HCT116 (cell line): ENCODE measurements at regions not wholly inside any gene's neighbourhood (a gene's known extent, or its start where the extent isn't known, plus 50 kb on each side); places are given as distances from the start of the nearest gene placed in this dataset.

Experiments
- ATAC-seq: fragments of 200-7000 bp; cut with Tn5 transposase; 2 replicates; pipeline ENCODE4 v1.9.1; 2020; ENCODE audit warnings: mild to moderate bottlenecking, moderate library complexity
- BruUV-seq: library from RNA; stranded (reverse); fragments of 400-500 nt; replicated peaks from 2 replicates; lab custom pipeline; 2021; lab: Mats Ljungman, UMichigan
- CTCF ChIA-PET: fragments of 300-600 bp; sonication (Branson Sonifier 250); formaldehyde crosslinking; loops from one replicate; lab custom pipeline; 2021; ENCODE audit warnings: antibody characterized with exemption; lab: Charles Lee
- POLR2A ChIA-PET: fragments of 300-600, 350-600 bp; sonication (Branson Sonifier 250); formaldehyde crosslinking; loops from one replicate; lab custom pipeline; 2021; ENCODE audit warnings: antibody characterized with exemption; lab: Charles Lee
- RAD21 ChIA-PET, 2 experiments: fragments of 300-600 bp; sonication (Branson Sonifier 250); formaldehyde crosslinking; loops; one replicate each; lab custom pipeline; 2023; ENCODE audit warnings: low total read pairs in 2 of 2; ENCODE audit not compliant: uncharacterized antibody in 2 of 2, unreplicated experiment in 2 of 2, low non-redundant PET in 1 of 2; lab: Charles Lee
- DNase-seq: peaks from one replicate; pipeline ENCODE4 v3.0.0-alpha.2; 2010; ENCODE audit warnings: low read depth, low spot score
- H2AFZ ChIP-seq: fragments of 200-600 bp; shearing (Covaris generic), sonication (generic); 2 replicates; pipeline ENCODE4 v1.6.1; 2017; ENCODE audit warnings: low read depth, mixed run types, mixed read lengths, antibody characterized with exemption, low read length; ENCODE audit not compliant: poor library complexity, severe bottlenecking
- H3K27ac ChIP-seq: 2 replicates; pipeline ENCODE4 v1.5.1; 2012; ENCODE audit warnings: low read depth, low read length
- H3K27me3 ChIP-seq: fragments of 200-600 bp; sonication (generic); 2 replicates; pipeline ENCODE4 v1.6.1; 2016; ENCODE audit warnings: mixed run types, low read length, mixed read lengths; ENCODE audit not compliant: insufficient read depth
- H3K36me3 ChIP-seq, 2 experiments: fragments of 200-500 bp in 1 of 2; fragments of 200-600 bp in 1 of 2; sonication (Bioruptor generic) in 1 of 2; sonication (generic) in 1 of 2; 2 replicates each; pipeline versions ENCODE4 v1.5.1 to v1.6.1; 2014 to 2016; ENCODE audit warnings: low read length in 2 of 2, inconsistent platforms in 1 of 2, mixed read lengths in 1 of 2, mixed run types in 1 of 2; ENCODE audit not compliant: insufficient read depth in 2 of 2, control insufficient read depth in 1 of 2
- H3K4me1 ChIP-seq, 2 experiments: fragments of 200-600 bp in 1 of 2; sonication (generic) in 1 of 2; 2 replicates each; pipeline versions ENCODE4 v1.5.1 to v1.6.1; 2012 to 2017; ENCODE audit warnings: low read length in 2 of 2, inconsistent platforms in 1 of 2, mild to moderate bottlenecking in 1 of 2, mixed read lengths in 1 of 2, mixed run types in 1 of 2, moderate library complexity in 1 of 2; ENCODE audit not compliant: insufficient read depth in 2 of 2, control insufficient read depth in 1 of 2
- H3K4me2 ChIP-seq: fragments of 200-600 bp; sonication (generic); 2 replicates; pipeline ENCODE4 v1.6.1; 2017; ENCODE audit warnings: mixed run types, low read length, mixed read lengths
- H3K4me3 ChIP-seq, 2 experiments: fragments of 200-600 bp in 1 of 2; sonication (generic) in 1 of 2; replicated peaks in 1 of 2; 2 replicates each; pipeline ENCODE4 v1.5.1; 2011 to 2016; ENCODE audit warnings: low read length in 2 of 2, control low read depth in 1 of 2, low read depth in 1 of 2, mild to moderate bottlenecking in 1 of 2, mixed read lengths in 1 of 2, mixed run types in 1 of 2
- H3K79me2 ChIP-seq: fragments of 200-600 bp; sonication (generic); 2 replicates; pipeline ENCODE4 v1.6.1; 2017; ENCODE audit warnings: mild to moderate bottlenecking, mixed run types, low read length, moderate library complexity, mixed read lengths; ENCODE audit not compliant: insufficient read depth
- H3K9ac ChIP-seq: fragments of 200-600 bp; sonication (generic); 2 replicates; pipeline ENCODE4 v1.6.1; 2016; ENCODE audit warnings: low read length, mixed read lengths
- H3K9me2 ChIP-seq: fragments of 200-600 bp; sonication (generic), shearing (Covaris generic); 2 replicates; pipeline ENCODE4 v1.6.1; 2017; ENCODE audit warnings: mixed run types, mild to moderate bottlenecking, moderate library complexity; ENCODE audit not compliant: insufficient read depth
- H3K9me3 ChIP-seq, 2 experiments: fragments of 200-500 bp in 1 of 2; fragments of 200-600 bp in 1 of 2; sonication (Bioruptor generic) in 1 of 2; sonication (generic) in 1 of 2; 2 replicates each; pipeline ENCODE4 v1.6.1; 2014 to 2017; ENCODE audit warnings: low read length in 2 of 2, mixed read lengths in 2 of 2, inconsistent platforms in 1 of 2, low read depth in 1 of 2, mild to moderate bottlenecking in 1 of 2, mixed run types in 1 of 2, moderate library complexity in 1 of 2; ENCODE audit not compliant: control insufficient read depth in 1 of 2, insufficient read depth in 1 of 2
- H4K20me1 ChIP-seq: fragments of 200-600 bp; sonication (generic), shearing (Covaris generic); 2 replicates; pipeline ENCODE4 v1.6.1; 2017; ENCODE audit warnings: mixed run types, mild to moderate bottlenecking, moderate library complexity; ENCODE audit not compliant: insufficient read depth
- ELF1 ChIP-seq: IDR thresholded peaks from 2 replicates; pipeline ENCODE4 v1.6.1; 2012; ENCODE audit warnings: low read depth, borderline replicate concordance
- EZH2 ChIP-seq: fragments of 200-600 bp; sonication (generic); IDR thresholded peaks from 2 replicates; pipeline ENCODE4 v1.6.1; 2017; ENCODE audit warnings: antibody characterized with exemption, mixed run types
- FOSL1 ChIP-seq: IDR thresholded peaks from 2 replicates; pipeline ENCODE4 v1.6.1; 2012; ENCODE audit warnings: low read depth
- POLR2A ChIP-seq: IDR thresholded peaks from 2 replicates; pipeline ENCODE4 v1.7.0; 2011; ENCODE audit warnings: borderline replicate concordance; ENCODE audit not compliant: insufficient read depth, insufficient read length; ENCODE audit errors: extremely low read depth
- POLR2AphosphoS5 ChIP-seq: IDR thresholded peaks from 2 replicates; pipeline ENCODE4 v1.6.1; 2011; ENCODE audit warnings: mild to moderate bottlenecking, low read depth, low read length, moderate library complexity
- RAD21 ChIP-seq: IDR thresholded peaks from 2 replicates; pipeline ENCODE4 v1.6.1; 2012; ENCODE audit warnings: low read depth, mild to moderate bottlenecking
- SIN3A ChIP-seq: IDR thresholded peaks from 2 replicates; pipeline ENCODE4 v1.6.1; 2012; ENCODE audit warnings: low read depth
- SP1 ChIP-seq: IDR thresholded peaks from 2 replicates; pipeline ENCODE4 v1.6.1; 2012; ENCODE audit warnings: low read depth
- YY1 ChIP-seq: IDR thresholded peaks from 2 replicates; pipeline ENCODE4 v1.6.1; 2011; ENCODE audit warnings: low read length, low read depth, moderate library complexity, mild to moderate bottlenecking; ENCODE audit not compliant: insufficient replicate concordance; ENCODE audit errors: extremely low read depth
- ZFX ChIP-seq: fragments of 450-650 bp; IDR thresholded peaks from 2 replicates; pipeline ENCODE4 v1.6.1; 2017
- intact Hi-C: fragments of 100-400 bp; cut with micrococcal nuclease; formaldehyde crosslinking; loops from 2 replicates; pipeline ENCODE4 v1.10.0; 2022
- TF ChIP-seq, protein P1 (sequence below), 3 experiments: fragments of 200-600 bp in 1 of 3; sonication (generic) in 1 of 3; IDR thresholded peaks in 2 of 3; conservative IDR thresholded peaks in 1 of 3; 2 replicates each; pipeline ENCODE4 v1.5.1; 2012 to 2017; ENCODE audit warnings: low read depth in 2 of 3, low read length in 2 of 3, antibody characterized with exemption in 1 of 3, borderline replicate concordance in 1 of 3, control low read depth in 1 of 3, mild to moderate bottlenecking in 1 of 3, mixed read lengths in 1 of 3, mixed run types in 1 of 3, moderate library complexity in 1 of 3; ENCODE audit not compliant: insufficient read depth in 1 of 3
- TF ChIP-seq, protein P2 (sequence below): IDR thresholded peaks from 2 replicates; pipeline ENCODE4 v1.6.1; 2011; ENCODE audit warnings: mild to moderate bottlenecking, low read length, moderate library complexity; ENCODE audit not compliant: insufficient replicate concordance; ENCODE audit errors: extremely low read depth

DNA sequence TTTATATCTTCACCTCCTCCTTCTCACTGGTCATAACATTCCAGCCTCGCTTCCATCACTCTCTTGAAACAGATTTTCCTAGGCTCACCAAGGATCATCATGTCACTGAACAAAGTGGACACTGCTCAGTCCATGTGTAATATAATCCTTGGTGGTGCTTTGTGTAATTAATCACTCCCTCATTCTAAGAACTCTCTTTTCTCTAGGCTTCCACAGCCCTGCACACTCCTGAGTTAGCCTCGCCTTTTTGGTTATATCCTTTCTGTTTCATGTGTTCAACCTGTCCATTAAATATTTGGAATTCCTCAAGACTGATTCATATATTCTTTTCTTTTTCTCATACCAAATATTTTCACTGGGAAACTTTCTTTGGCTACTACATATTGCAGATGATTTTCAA, 440.8 kb downstream of the PYDC2 start (continued):
- TF ChIP-seq SP1, result no peak
- TF ChIP-seq ELF1, result no peak
- no peak for TF ChIP-seq ZFX

DNA sequence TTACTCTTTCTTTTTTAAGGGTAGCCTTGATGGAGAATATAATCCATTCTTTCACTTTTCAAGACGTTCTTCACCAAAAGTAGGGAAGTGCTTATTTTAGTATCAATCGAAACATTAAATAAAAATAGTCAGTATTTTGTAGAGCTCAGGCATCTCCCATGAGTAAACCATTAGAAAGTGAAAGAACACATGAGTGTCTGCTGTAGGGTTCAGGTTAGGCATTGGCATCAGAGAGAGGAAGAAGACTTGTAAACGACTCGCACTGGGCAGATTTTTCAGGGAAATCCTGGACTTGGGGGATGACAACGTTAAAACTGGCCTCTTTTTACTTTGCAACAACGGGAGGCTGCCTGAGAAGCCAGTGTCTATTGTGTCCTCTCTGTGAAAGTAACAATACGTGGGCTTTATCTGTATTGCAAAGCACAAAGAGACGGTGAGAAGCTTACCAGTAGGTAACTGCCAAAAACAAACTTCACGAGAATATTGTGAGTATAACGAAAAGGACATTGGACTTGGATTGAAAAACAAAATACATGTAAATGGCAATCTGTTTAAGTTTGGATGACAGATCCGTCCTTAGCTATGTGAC, 451.7 kb downstream of the PYDC2 start:
- Histone ChIP-seq H3K9me3 (no peaks in the 10 kb centered on the region), H3K79me2 (no peaks in the 10 kb centered on the region), H2AFZ (no peak overlapping the region), H4K20me1 (no peaks in the 10 kb centered on the region), H3K4me2 (no peak overlapping the region), H3K27ac (no peak overlapping the region), H3K4me3 (no peak overlapping the region), H3K27me3 (no peaks in the 10 kb centered on the region), H3K9ac (no peak overlapping the region), H3K4me1 (no peaks in the 10 kb centered on the region), H3K36me3 (no peaks in the 10 kb centered on the region), H3K9me2 (no peaks in the 10 kb centered on the region)
- intact Hi-C loops, result no loop called here
- ChIA-PET POLR2A (no interaction called here), CTCF (no interaction called here), RAD21 (no interaction called here)
- DNase-seq (no peak), ATAC-seq (no peak)
- BruUV-seq, result no TSS peak
- no peak for TF ChIP-seq EZH2
- TF ChIP-seq POLR2A, result no peak
- no peak for TF ChIP-seq SIN3A
- TF ChIP-seq, protein P1, sequence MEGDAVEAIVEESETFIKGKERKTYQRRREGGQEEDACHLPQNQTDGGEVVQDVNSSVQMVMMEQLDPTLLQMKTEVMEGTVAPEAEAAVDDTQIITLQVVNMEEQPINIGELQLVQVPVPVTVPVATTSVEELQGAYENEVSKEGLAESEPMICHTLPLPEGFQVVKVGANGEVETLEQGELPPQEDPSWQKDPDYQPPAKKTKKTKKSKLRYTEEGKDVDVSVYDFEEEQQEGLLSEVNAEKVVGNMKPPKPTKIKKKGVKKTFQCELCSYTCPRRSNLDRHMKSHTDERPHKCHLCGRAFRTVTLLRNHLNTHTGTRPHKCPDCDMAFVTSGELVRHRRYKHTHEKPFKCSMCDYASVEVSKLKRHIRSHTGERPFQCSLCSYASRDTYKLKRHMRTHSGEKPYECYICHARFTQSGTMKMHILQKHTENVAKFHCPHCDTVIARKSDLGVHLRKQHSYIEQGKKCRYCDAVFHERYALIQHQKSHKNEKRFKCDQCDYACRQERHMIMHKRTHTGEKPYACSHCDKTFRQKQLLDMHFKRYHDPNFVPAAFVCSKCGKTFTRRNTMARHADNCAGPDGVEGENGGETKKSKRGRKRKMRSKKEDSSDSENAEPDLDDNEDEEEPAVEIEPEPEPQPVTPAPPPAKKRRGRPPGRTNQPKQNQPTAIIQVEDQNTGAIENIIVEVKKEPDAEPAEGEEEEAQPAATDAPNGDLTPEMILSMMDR (IDR thresholded peaks at IDR 0.05 in 2 of 3, conservative IDR thresholded peaks at IDR 0.05 in 1 of 3; ENCODE audit: borderline replicate concordance in 1 of 3, insufficient read depth in 1 of 3, low read depth in 2 of 3, low read length in 2 of 3), result no peak
- TF ChIP-seq, protein P2, sequence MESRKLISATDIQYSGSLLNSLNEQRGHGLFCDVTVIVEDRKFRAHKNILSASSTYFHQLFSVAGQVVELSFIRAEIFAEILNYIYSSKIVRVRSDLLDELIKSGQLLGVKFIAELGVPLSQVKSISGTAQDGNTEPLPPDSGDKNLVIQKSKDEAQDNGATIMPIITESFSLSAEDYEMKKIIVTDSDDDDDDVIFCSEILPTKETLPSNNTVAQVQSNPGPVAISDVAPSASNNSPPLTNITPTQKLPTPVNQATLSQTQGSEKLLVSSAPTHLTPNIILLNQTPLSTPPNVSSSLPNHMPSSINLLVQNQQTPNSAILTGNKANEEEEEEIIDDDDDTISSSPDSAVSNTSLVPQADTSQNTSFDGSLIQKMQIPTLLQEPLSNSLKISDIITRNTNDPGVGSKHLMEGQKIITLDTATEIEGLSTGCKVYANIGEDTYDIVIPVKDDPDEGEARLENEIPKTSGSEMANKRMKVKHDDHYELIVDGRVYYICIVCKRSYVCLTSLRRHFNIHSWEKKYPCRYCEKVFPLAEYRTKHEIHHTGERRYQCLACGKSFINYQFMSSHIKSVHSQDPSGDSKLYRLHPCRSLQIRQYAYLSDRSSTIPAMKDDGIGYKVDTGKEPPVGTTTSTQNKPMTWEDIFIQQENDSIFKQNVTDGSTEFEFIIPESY, result no peak
- TF ChIP-seq RAD21, result no peak
- no peak for TF ChIP-seq POLR2AphosphoS5
- no peak for TF ChIP-seq YY1
- TF ChIP-seq FOSL1, result no peak
